Heart left ventricle (tissue), 16 donors: ENCODE measurements at regions not wholly inside any gene's neighbourhood (a gene's known extent, or its start where the extent isn't known, plus 50 kb on each side); places are given as distances from the start of the nearest gene placed in this dataset.
A peak's percentile ranks its signal among the peaks of the same experiment; 100 is the strongest.
"Not testable (repeated sequence)": the region's sequence is repeated elsewhere in the genome, so short reads cannot be mapped to it uniquely, and the experiment has no call there.

Experiments
- ATAC-seq, 4 donors: fragments of 200-7000 bp; cut with Tn5 transposase; one replicate each; pipeline ENCODE4 v1.9.1; 2020 to 2022; ENCODE audit warnings: moderate library complexity in 4 of 4, mild to moderate bottlenecking in 3 of 4, moderate number of reproducible peaks in 1 of 4
- DNase-seq, 5 donors: peaks; one replicate each; pipeline ENCODE4 v3.0.0-alpha.2; 2020
- H3K27ac ChIP-seq, 12 donors: fragments of 200-600 bp; sonication (generic) in 4 of 12; one replicate each; pipeline versions ENCODE4 v1.5.0 to v1.8.0; 2016 to 2022; ENCODE audit warnings: mild to moderate bottlenecking in 2 of 12
- H3K27me3 ChIP-seq, 9 donors: fragments of 200-600 bp; sonication (generic) in 2 of 9; one replicate each; pipeline versions ENCODE4 v1.5.1 to v1.8.0; 2016 to 2022; ENCODE audit warnings: mild to moderate bottlenecking in 3 of 9
- H3K36me3 ChIP-seq, 9 donors: fragments of 200-600 bp; sonication (generic) in 2 of 9; one replicate each; pipeline versions ENCODE4 v1.5.0 to v1.8.0; 2018 to 2022; ENCODE audit warnings: mild to moderate bottlenecking in 2 of 9
- H3K4me1 ChIP-seq, 12 donors: fragments of 200-600 bp; sonication (generic) in 4 of 12; one replicate each; pipeline versions ENCODE4 v1.5.0 to v1.8.0; 2016 to 2022; ENCODE audit warnings: mild to moderate bottlenecking in 3 of 12
- H3K4me3 ChIP-seq, 12 donors: fragments of 200-600 bp; sonication (generic) in 4 of 12; one replicate each; pipeline versions ENCODE4 v1.5.0 to v1.8.0; 2017 to 2022; ENCODE audit warnings: mild to moderate bottlenecking in 9 of 12, moderate library complexity in 4 of 12
- H3K9me3 ChIP-seq, 12 donors: fragments of 200-600 bp; sonication (generic) in 4 of 12; one replicate each; pipeline versions ENCODE4 v1.5.0 to v1.8.0; 2016 to 2022; ENCODE audit warnings: mild to moderate bottlenecking in 1 of 12
- CTCF ChIP-seq, 12 donors: fragments of 200-600 bp; sonication (generic) in 4 of 12; IDR thresholded peaks; one replicate each; pipeline versions ENCODE4 v1.5.0 to v1.8.0; 2018 to 2022; ENCODE audit warnings: antibody characterized with exemption in 12 of 12, mild to moderate bottlenecking in 5 of 12
- POLR2A ChIP-seq, 2 donors: fragments of 450-650 bp; IDR thresholded peaks; one replicate each; pipeline ENCODE4 v1.6.1; 2017; ENCODE audit warnings: antibody characterized with exemption in 2 of 2, mild to moderate bottlenecking in 2 of 2, moderate library complexity in 2 of 2
- WGBS, 4 donors: extraction: QIAGEN DNeasy Blood & Tissue Kit in 2 of 4; methylation state at CpG; one replicate each; pipeline versions ENCODE4 v1.1.5 to v1.1.7; 2013 to 2018; 5-methylcytosine and 5-hydroxymethylcytosine counted together
- intact Hi-C, 10 donors: fragments of 100-400 bp; cut with DNase I; formaldehyde crosslinking; loops; one replicate each; pipeline versions ENCODE4 v1.11.1 to v1.14.2; 2022
- donor health status: ischemic (EF 13 %, LVEDD 7.1; RV severe dilation, severe dysfunction).
- donor health status: healthy with polysubstance abuse.
- donor health status: DM: no; HTN: yes; CAD: no.
- donor health status: DM: no; HTN: no; CAD: no.
- donor health status: ischemic (EF 25% LVEDD 6.9; RV normal size, moderate dysfunction).
- donor health status: ischemic (EF 25% LVEDD 5.7; RV mildly dilated, moderate dysfunction).
- donor health status: healthy.
- donor health status: DM: yes; HTN: yes; CAD: no.
- donor health status: ischemic (EF 35%, LVEDD 5.7; RV mildly dilated, moderate dysfunction).
- donor health status: nonischemic (EF 11% LVEDD 7.7; RV severe dilation, severe dysfunction).
- donor health status: DM: yes; HTN: yes; CAD: no.
- donor health status: PGD.
- donor health status: ischemic (EF 29% LVEDD 5.4; RV normal size, mild dysfunction).
- donor health status: nonischemic (EF 23%, LVEDD 6.1; RV moderate dilation, normal function).

- Histone ChIP-seq H3K4me3 (no peak overlapping the region), H3K27ac (no peak overlapping the region), H3K9me3 (no peaks in the 10 kb centered on the region), H3K4me1 (no peaks in the 10 kb centered on the region), H3K36me3 (no peaks in the 10 kb centered on the region), H3K27me3 (no peaks in the 10 kb centered on the region)
- 50 to 62% (median 59%) methylated on average over 3 of the region's 3 CpGs for WGBS, 4 donors
- ATAC-seq (no peak), DNase-seq (no peak)
- TF ChIP-seq POLR2A (IDR thresholded peaks at IDR 0.05) = no peak
- intact Hi-C loops = loop anchor here in 1 of 10 donors (10.0 kb wide), 1 partner anchor 403 kb away; no protein-coding TSS in a partner anchor
Measured at GRCh38 chr12:67541625-67541991, 106.9 kb upstream of the DYRK2 start.

GRCh38 chr12:67543021-67543770, 105.3 kb upstream of the DYRK2 start:
- TF ChIP-seq CTCF (IDR thresholded peaks at IDR 0.05) (no peak), POLR2A (IDR thresholded peaks at IDR 0.05) (no peak)
- no peaks in the 10 kb centered on the region for H3K27me3 ChIP-seq
- no peak overlapping the region for H3K4me3 ChIP-seq
- ATAC-seq = no peak
- H3K9me3 ChIP-seq = no peaks in the 10 kb centered on the region
- 60 to 71% (median 66%) methylated on average over 7 of the region's 7 CpGs for WGBS, 4 donors
- no peaks in the 10 kb centered on the region for H3K4me1 ChIP-seq
- intact Hi-C loops = loop anchor here in 1 of 10 donors (10.0 kb wide), 1 partner anchor 402 kb away; no protein-coding TSS in a partner anchor
- no peak for DNase-seq
- no peaks in the 10 kb centered on the region for H3K36me3 ChIP-seq
- no peak overlapping the region for H3K27ac ChIP-seq

GRCh38 chr12:67545298-67545697, 103.2 kb upstream of the DYRK2 start:
- TF ChIP-seq CTCF (IDR thresholded peaks at IDR 0.05) (no peak), POLR2A (IDR thresholded peaks at IDR 0.05) (no peak)
- H3K4me1 ChIP-seq = no peaks in the 10 kb centered on the region
- intact Hi-C loops = loop anchor here in 1 of 10 donors (10.0 kb wide), 1 partner anchor 400 kb away; no protein-coding TSS in a partner anchor
- DNase-seq (no peak), ATAC-seq (no peak)
- H3K27me3 ChIP-seq = no peaks in the 10 kb centered on the region
- H3K9me3 ChIP-seq = no peaks in the 10 kb centered on the region
- no peak overlapping the region for H3K4me3 ChIP-seq
- no peak overlapping the region for H3K27ac ChIP-seq
- 63 to 80% (median 67%) methylated on average over 8 of the region's 8 CpGs for WGBS, 4 donors
- no peaks in the 10 kb centered on the region for H3K36me3 ChIP-seq

GRCh38 chr12:67546746-67547145, 101.8 kb upstream of the DYRK2 start:
- no peak for DNase-seq
- intact Hi-C loops = loop anchor here in 1 of 10 donors (10.0 kb wide), 1 partner anchor 398 kb away; no protein-coding TSS in a partner anchor
- H3K27me3 ChIP-seq = no peaks in the 10 kb centered on the region
- no peaks in the 10 kb centered on the region for H3K36me3 ChIP-seq
- no peak overlapping the region for H3K4me3 ChIP-seq
- TF ChIP-seq CTCF (IDR thresholded peaks at IDR 0.05) (no peak), POLR2A (IDR thresholded peaks at IDR 0.05) (no peak)
- peaks cover 0 to 8% (median 0%) of the 10 kb centered on the region in 12 donors for H3K9me3 ChIP-seq
- WGBS, 4 donors = 80 to 88% (median 82%) methylated on average over 1 of the region's 1 CpG
- no peak overlapping the region for H3K27ac ChIP-seq
- no peak for ATAC-seq
- no peaks in the 10 kb centered on the region for H3K4me1 ChIP-seq

GRCh38 chr12:67555075-67555717, 93.3 kb upstream of the DYRK2 start:
- intact Hi-C loops, H3K4me1 ChIP-seq, H3K36me3 ChIP-seq, H3K27me3 ChIP-seq, H3K27ac ChIP-seq, H3K4me3 ChIP-seq: not testable (repeated sequence)
- H3K9me3 ChIP-seq = peaks cover 0 to 13% (median 2%) of the 10 kb centered on the region in 12 donors
- ATAC-seq (peak in 2 of 4 donors; percentile 45 to 62), DNase-seq (peak; percentile 18 to 70 (median 42))
- WGBS, 4 donors = 54 to 63% (median 58%) methylated on average over 7 to 8 of the region's 8 CpGs
